Ascending aorta (tissue), 2 donors: ENCODE measurements at regions not wholly inside any gene's neighbourhood (a gene's known extent, or its start where the extent isn't known, plus 50 kb on each side); places are given as distances from the start of the nearest gene placed in this dataset.

Experiments used
- DNase-seq, 2 donors: peaks; one replicate each; pipeline ENCODE4 v3.0.0-alpha.2; 2019; ENCODE audit warnings: low spot score in 2 of 2
- H3K27ac ChIP-seq, 2 donors: fragments of 200-600 bp; sonication (generic); one replicate each; pipeline ENCODE4 v1.5.1; 2016 to 2017; ENCODE audit warnings: mild to moderate bottlenecking in 1 of 2
- H3K27me3 ChIP-seq: fragments of 200-600 bp; sonication (generic); one replicate; pipeline ENCODE4 v1.5.1; 2017
- H3K36me3 ChIP-seq, 2 donors: fragments of 200-600 bp; sonication (generic); one replicate each; pipeline ENCODE4 v1.5.1; 2016
- H3K4me1 ChIP-seq, 2 donors: fragments of 200-600 bp; sonication (generic); one replicate each; pipeline ENCODE4 v1.5.1; 2016 to 2017; ENCODE audit warnings: mild to moderate bottlenecking in 1 of 2
- H3K4me3 ChIP-seq, 2 donors: fragments of 200-600 bp; sonication (generic); one replicate each; pipeline ENCODE4 v1.5.1; 2016 to 2017; ENCODE audit warnings: mild to moderate bottlenecking in 1 of 2
- H3K9me3 ChIP-seq, 2 donors: fragments of 200-600 bp; sonication (generic); one replicate each; pipeline ENCODE4 v1.5.1; 2016
- CTCF ChIP-seq, 3 experiments: fragments of 200-600 bp in 2 of 3; fragments of 450-650 bp in 1 of 3; sonication (generic) in 2 of 3; IDR thresholded peaks; one replicate each; pipeline ENCODE4 v1.5.1; 2016 to 2019; ENCODE audit warnings: antibody characterized with exemption in 3 of 3, mild to moderate bottlenecking in 1 of 3, moderate library complexity in 1 of 3
- intact Hi-C: fragments of 100-400 bp; cut with DNase I; formaldehyde crosslinking; loops from one replicate; pipeline ENCODE4 v1.15.1; 2023

- Histone ChIP-seq H3K9me3 (no peaks in the 10 kb centered on the region), H3K36me3 (no peaks in the 10 kb centered on the region), H3K27ac (no peak overlapping the region), H3K4me3 (no peak overlapping the region), H3K27me3 (no peaks in the 10 kb centered on the region), H3K4me1 (peaks cover 0 to 2% of the 10 kb centered on the region in 2 donors)
- no peak for TF ChIP-seq CTCF (IDR thresholded peaks at IDR 0.05)
- no peak for DNase-seq
- intact Hi-C loops, result no loop called here
Measured at GRCh38 chr5:5686356-5686755, 263.9 kb downstream of the ICE1 start.

GRCh38 chr5:5685737-5686136 is 263.3 kb downstream of the ICE1 start:
- Histone ChIP-seq H3K27me3 (no peaks in the 10 kb centered on the region), H3K27ac (no peak overlapping the region), H3K9me3 (no peaks in the 10 kb centered on the region), H3K4me1 (peaks cover 0 to 2% of the 10 kb centered on the region in 2 donors), H3K36me3 (no peaks in the 10 kb centered on the region), H3K4me3 (no peak overlapping the region)
- TF ChIP-seq CTCF (IDR thresholded peaks at IDR 0.05), result no peak
- intact Hi-C loops, result no loop called here
- DNase-seq, result no peak

- intact Hi-C loops, result no loop called here
- no peak for DNase-seq
- Histone ChIP-seq H3K4me1 (peaks cover 0 to 2% of the 10 kb centered on the region in 2 donors), H3K9me3 (no peaks in the 10 kb centered on the region), H3K4me3 (no peak overlapping the region), H3K36me3 (no peaks in the 10 kb centered on the region), H3K27me3 (no peaks in the 10 kb centered on the region), H3K27ac (no peak overlapping the region)
- no peak for TF ChIP-seq CTCF (IDR thresholded peaks at IDR 0.05)
Measured at GRCh38 chr5:5683174-5683573, 260.7 kb downstream of the ICE1 start.

- Histone ChIP-seq H3K36me3 (no peaks in the 10 kb centered on the region), H3K4me3 (no peak overlapping the region), H3K27ac (no peak overlapping the region), H3K4me1 (no peaks in the 10 kb centered on the region), H3K27me3 (no peaks in the 10 kb centered on the region), H3K9me3 (no peaks in the 10 kb centered on the region)
- no peak for TF ChIP-seq CTCF (IDR thresholded peaks at IDR 0.05)
- DNase-seq, result no peak
- intact Hi-C loops, result no loop called here
Measured at GRCh38 chr5:5678909-5679308, 256.4 kb downstream of the ICE1 start.

- Histone ChIP-seq H3K4me1 (no peaks in the 10 kb centered on the region), H3K27ac (no peak overlapping the region), H3K36me3 (no peaks in the 10 kb centered on the region), H3K27me3 (no peaks in the 10 kb centered on the region), H3K9me3 (no peaks in the 10 kb centered on the region), H3K4me3 (no peak overlapping the region)
- TF ChIP-seq CTCF (IDR thresholded peaks at IDR 0.05), result no peak
- intact Hi-C loops, result no loop called here
- DNase-seq, result no peak
Measured at GRCh38 chr5:5677738-5678137, 255.3 kb downstream of the ICE1 start.

- Histone ChIP-seq H3K4me3 (no peak overlapping the region), H3K27ac (no peak overlapping the region), H3K27me3 (no peaks in the 10 kb centered on the region), H3K4me1 (no peaks in the 10 kb centered on the region), H3K36me3 (no peaks in the 10 kb centered on the region), H3K9me3 (no peaks in the 10 kb centered on the region)
- no peak for TF ChIP-seq CTCF (IDR thresholded peaks at IDR 0.05)
- DNase-seq, result no peak
- intact Hi-C loops, result no loop called here
Measured at GRCh38 chr5:5676218-5676617, 253.7 kb downstream of the ICE1 start.
